HG03060 (cell line): ENCODE measurements at regions not wholly inside any gene's neighbourhood (a gene's known extent, or its start where the extent isn't known, plus 50 kb on each side); places are given as distances from the start of the nearest gene placed in this dataset.
"Not testable (repeated sequence)": the region's sequence is repeated elsewhere in the genome, so short reads cannot be mapped to it uniquely, and the experiment has no call there.

Experiments
- ATAC-seq: cut with Tn5 transposase; IDR thresholded peaks from one replicate; pipeline ENCODE4 v1.9.1; 2021; ENCODE audit warnings: low read depth, moderate number of reproducible peaks; ENCODE audit not compliant: unreplicated experiment

- ATAC-seq, result not testable (repeated sequence)
These were observed 214.3 kb upstream of the FSCB start for GRCh38 chr14:44721395-44721794.

GRCh38 chr14:44720707-44721106, 213.6 kb upstream of the FSCB start:
- ATAC-seq, result no peak

GRCh38 chr14:44712024-44712815, 205.1 kb upstream of the FSCB start:
- no peak for ATAC-seq

- ATAC-seq, result no peak
These were observed 194.6 kb upstream of the FSCB start for GRCh38 chr14:44701563-44702263.

GRCh38 chr14:44700694-44701093, 193.6 kb upstream of the FSCB start:
- no peak for ATAC-seq

- ATAC-seq, result no peak
These were observed 193.1 kb upstream of the FSCB start for GRCh38 chr14:44700184-44700583.

- no peak for ATAC-seq
These were observed 192.3 kb upstream of the FSCB start for GRCh38 chr14:44699391-44699790.

GRCh38 chr14:44669496-44669895, 162.4 kb upstream of the FSCB start:
- no peak for ATAC-seq

GRCh38 chr14:44663136-44663535, 156.1 kb upstream of the FSCB start:
- no peak for ATAC-seq

- ATAC-seq, result no peak
These were observed 155.3 kb upstream of the FSCB start for GRCh38 chr14:44662250-44662891.

GRCh38 chr14:44658389-44658696, 151.3 kb upstream of the FSCB start:
- no peak for ATAC-seq

GRCh38 chr14:44657696-44658388, 150.8 kb upstream of the FSCB start:
- no peak for ATAC-seq

- ATAC-seq, result no peak
These were observed 150.1 kb upstream of the FSCB start for GRCh38 chr14:44657203-44657602.

- no peak for ATAC-seq
These were observed 147.5 kb upstream of the FSCB start for GRCh38 chr14:44654591-44654990.

GRCh38 chr14:44653641-44654040, 146.6 kb upstream of the FSCB start:
- ATAC-seq, result no peak

- no peak for ATAC-seq
These were observed 145.6 kb upstream of the FSCB start for GRCh38 chr14:44652640-44653039.

- no peak for ATAC-seq
These were observed 142.0 kb upstream of the FSCB start for GRCh38 chr14:44649061-44649460.

GRCh38 chr14:44640416-44640815, 133.3 kb upstream of the FSCB start:
- no peak for ATAC-seq

- ATAC-seq, result no peak
These were observed 132.8 kb upstream of the FSCB start for GRCh38 chr14:44639781-44640385.

GRCh38 chr14:44634692-44635091, 127.6 kb upstream of the FSCB start:
- ATAC-seq, result no peak

GRCh38 chr14:44626423-44626822, 119.3 kb upstream of the FSCB start:
- ATAC-seq, result no peak
